HepG2 (cell line): ENCODE measurements at regions not wholly inside any gene's neighbourhood (a gene's known extent, or its start where the extent isn't known, plus 50 kb on each side); places are given as distances from the start of the nearest gene placed in this dataset.

Source experiments
- ATAC-seq: fragments of 200-7000 bp; cut with Tn5 transposase; 3 replicates; pipeline ENCODE4 v1.9.1; 2020; ENCODE audit warnings: mild to moderate bottlenecking, moderate library complexity
- BruUV-seq: library from RNA; stranded (reverse); fragments of 400-500 nt; replicated peaks from 2 replicates; lab custom pipeline; 2021; lab: Mats Ljungman, UMichigan
- CTCF ChIA-PET: fragments of 300-600 bp; formaldehyde crosslinking; extraction: SDS; loops from one replicate; lab custom pipeline; 2021; ENCODE audit warnings: low total read pairs, inconsistent platforms, low intra/inter-chr PET ratio; lab: Yijun Ruan, JAX
- POLR2A ChIA-PET: fragments of 350-600 bp; sonication (Branson Sonifier 250); formaldehyde crosslinking; loops from one replicate; lab custom pipeline; 2020; ENCODE audit warnings: antibody characterized with exemption, inconsistent platforms; lab: Yijun Ruan, JAX
- DNase-seq: peaks from one replicate; pipeline ENCODE4 v3.0.0-alpha.2; 2015; ENCODE audit warnings: low spot score
- FAIRE-seq: peaks from 3 replicates; lab custom pipeline; 2011; peaks lifted over from hg19 to GRCh38; lab: Jason Lieb, UNC
- H2AFZ ChIP-seq: one replicate; pipeline ENCODE4 v1.6.1; 2011; ENCODE audit warnings: low read length, inconsistent platforms
- H3K27ac ChIP-seq: fragments of 300-600 bp; 3 replicates; pipeline ENCODE4 v1.8.0; 2011; ENCODE audit warnings: mixed run types, mild to moderate bottlenecking, mixed read lengths, low read length, inconsistent platforms; ENCODE audit not compliant: insufficient read depth; ENCODE audit errors: extremely low read length
- H3K27me3 ChIP-seq, 2 experiments: fragments of 200-600 bp in 1 of 2; 2 replicates in 1 of 2; 3 replicates in 1 of 2; pipeline versions ENCODE4 v1.6.0 to v1.8.0; 2011; ENCODE audit warnings: low read length in 2 of 2, mild to moderate bottlenecking in 2 of 2, moderate library complexity in 2 of 2, inconsistent platforms in 1 of 2; ENCODE audit not compliant: insufficient read depth in 2 of 2, control insufficient read depth in 1 of 2
- H3K36me3 ChIP-seq, 2 experiments: fragments of 200-600 bp in 1 of 2; replicated peaks in 1 of 2; 2 replicates in 1 of 2; 3 replicates in 1 of 2; pipeline versions ENCODE4 v1.5.1 to v1.8.0; 2011; ENCODE audit warnings: low read length in 2 of 2, inconsistent platforms in 1 of 2; ENCODE audit not compliant: insufficient read depth in 2 of 2, control insufficient read depth in 1 of 2
- H3K4me1 ChIP-seq: 2 replicates; pipeline ENCODE4 v1.5.1; 2012; ENCODE audit warnings: low read length, inconsistent platforms; ENCODE audit not compliant: insufficient read depth
- H3K4me2 ChIP-seq: 2 replicates; pipeline ENCODE4 v1.6.0; 2011; ENCODE audit warnings: low read depth, low read length, inconsistent platforms
- H3K4me3 ChIP-seq, 3 experiments: fragments of 200-600 bp in 1 of 3; sonication (generic), shearing (Covaris generic) in 1 of 3; replicated peaks in 1 of 3; 2 replicates each; pipeline ENCODE4 v1.5.1; 2011 to 2016; ENCODE audit warnings: low read length in 3 of 3, inconsistent platforms in 2 of 3, low read depth in 2 of 3, mild to moderate bottlenecking in 2 of 3, control low read depth in 1 of 3, mixed read lengths in 1 of 3; ENCODE audit not compliant: insufficient read depth in 1 of 3
- H3K79me2 ChIP-seq: one replicate; pipeline ENCODE4 v1.6.1; 2011; ENCODE audit warnings: low read length, inconsistent platforms; ENCODE audit not compliant: insufficient read depth
- H3K9ac ChIP-seq: 2 replicates; pipeline ENCODE4 v1.6.0; 2011; ENCODE audit warnings: mild to moderate bottlenecking, low read depth, low read length, inconsistent platforms; ENCODE audit not compliant: insufficient read depth
- H3K9me3 ChIP-seq: 2 replicates; pipeline ENCODE4 v1.5.1; 2012; ENCODE audit warnings: mild to moderate bottlenecking, low read length
- H4K20me1 ChIP-seq: 2 replicates; pipeline ENCODE4 v1.6.0; 2011; ENCODE audit warnings: inconsistent platforms, mild to moderate bottlenecking, low read length, moderate library complexity; ENCODE audit not compliant: insufficient read depth
- CEBPB ChIP-seq: IDR thresholded peaks from 2 replicates; pipeline ENCODE4 v1.6.1; 2011; ENCODE audit warnings: low read depth, low read length, improper control_type of control experiment, borderline replicate concordance
- DMTF1 ChIP-seq: sonication (generic); formaldehyde crosslinking; IDR thresholded peaks from 2 replicates; pipeline ENCODE4 v1.4.0; 2020; ENCODE audit warnings: mild to moderate bottlenecking, missing genetic modification reagents
- NAIF1 ChIP-seq: sonication (generic); formaldehyde crosslinking; IDR thresholded peaks from 2 replicates; pipeline ENCODE4 v1.5.0; 2020; ENCODE audit warnings: mild to moderate bottlenecking, missing genetic modification reagents, borderline replicate concordance
- ZNF256 ChIP-seq: sonication (generic); formaldehyde crosslinking; conservative IDR thresholded peaks from 2 replicates; pipeline ENCODE4 v1.4.0; 2020; ENCODE audit warnings: missing genetic modification reagents
- ZNF441 ChIP-seq: sonication (generic); formaldehyde crosslinking; IDR thresholded peaks from 2 replicates; pipeline ENCODE4 v1.7.0; 2021; ENCODE audit warnings: missing genetic modification reagents, borderline replicate concordance
- WGBS: methylation state at CpG from one replicate; pipeline ENCODE4 v1.1.6; 2017; ENCODE audit warnings: low lambda C conversion rate; 5-methylcytosine and 5-hydroxymethylcytosine counted together
- in situ Hi-C: cut with HindIII; loops from 2 replicates; pipeline ENCODE4 v1.10.0; 2017; ENCODE audit warnings: low pct_unique_long_range_greater_than_20kb; ENCODE audit not compliant: extremely low pct_ligation_motif_present
- intact Hi-C: fragments of 100-400 bp; cut with micrococcal nuclease; formaldehyde crosslinking; loops from one replicate; pipeline ENCODE4 v1.10.0; 2022; ENCODE audit not compliant: unreplicated experiment

GRCh38 chr5:40414922-40415321 lies 264.8 kb upstream of the PTGER4 start:
- H3K79me2 ChIP-seq: no peaks in the 10 kb centered on the region
- FAIRE-seq (no peak), ATAC-seq (peak; percentile 35; the same call in 2 of the 3 replicates), DNase-seq (no peak)
- no TSS peak for BruUV-seq
- no peak overlapping the region for H3K27ac ChIP-seq
- POLR2A ChIA-PET: no interaction called here
- CTCF ChIA-PET: no interaction called here
- H3K4me3 ChIP-seq: no peak overlapping the region
- intact Hi-C loops: no loop called here
- WGBS: 1% methylated on average over 4 of the region's 4 CpGs
- H3K4me2 ChIP-seq: no peak overlapping the region
- no peaks in the 10 kb centered on the region for H3K9me3 ChIP-seq
- no peaks in the 10 kb centered on the region for H3K4me1 ChIP-seq
- H2AFZ ChIP-seq: no peak overlapping the region
- H4K20me1 ChIP-seq: no peaks in the 10 kb centered on the region
- no peaks in the 10 kb centered on the region for H3K27me3 ChIP-seq
- no peak for TF ChIP-seq NAIF1
- no peak for TF ChIP-seq ZNF441 (CRISPR knock-in tag)
- TF ChIP-seq DMTF1: no peak
- no peak overlapping the region for H3K9ac ChIP-seq
- no peaks in the 10 kb centered on the region for H3K36me3 ChIP-seq
- in situ Hi-C loops: no loop called here

GRCh38 chr5:40413743-40414142 lies 266.0 kb upstream of the PTGER4 start:
- Histone ChIP-seq H3K9ac (no peak overlapping the region), H3K27ac (no peak overlapping the region), H3K4me1 (no peaks in the 10 kb centered on the region), H3K4me3 (no peak overlapping the region), H3K79me2 (no peaks in the 10 kb centered on the region), H3K4me2 (no peak overlapping the region), H3K36me3 (no peaks in the 10 kb centered on the region), H4K20me1 (no peaks in the 10 kb centered on the region), H3K9me3 (no peaks in the 10 kb centered on the region), H3K27me3 (no peaks in the 10 kb centered on the region), H2AFZ (no peak overlapping the region)
- TF ChIP-seq CEBPB: peak; percentile 8; the same call in 1 of the 2 replicates
- no peak for TF ChIP-seq ZNF256
- under 1% methylated on average over 4 of the region's 4 CpGs for WGBS
- in situ Hi-C loops: no loop called here
- no peak for ATAC-seq
- FAIRE-seq: no peak
- no peak for DNase-seq
- intact Hi-C loops: no loop called here
- ChIA-PET POLR2A (no interaction called here), CTCF (no interaction called here)
- no TSS peak for BruUV-seq
